ENCODE measurements at regions not wholly inside any gene's neighbourhood (a gene's known extent, or its start where the extent isn't known, plus 50 kb on each side); places are given as distances from the start of the nearest gene placed in this dataset.

GRCh38 chr6:67966830-67967229, 668.3 kb upstream of the ADGRB3 start:
- ATAC-seq (no peak), DNase-seq (no peak)
- no TSS peak for BruUV-seq (replicated peaks)
- TF ChIP-seq EZH2 (IDR thresholded peaks at IDR 0.05; ENCODE audit: low read length, unreplicated experiment) (no peak), EZH2phosphoT487 (IDR thresholded peaks at IDR 0.05; ENCODE audit: borderline replicate concordance, low read length) (no peak)
- TF ChIP-seq, protein P1, sequence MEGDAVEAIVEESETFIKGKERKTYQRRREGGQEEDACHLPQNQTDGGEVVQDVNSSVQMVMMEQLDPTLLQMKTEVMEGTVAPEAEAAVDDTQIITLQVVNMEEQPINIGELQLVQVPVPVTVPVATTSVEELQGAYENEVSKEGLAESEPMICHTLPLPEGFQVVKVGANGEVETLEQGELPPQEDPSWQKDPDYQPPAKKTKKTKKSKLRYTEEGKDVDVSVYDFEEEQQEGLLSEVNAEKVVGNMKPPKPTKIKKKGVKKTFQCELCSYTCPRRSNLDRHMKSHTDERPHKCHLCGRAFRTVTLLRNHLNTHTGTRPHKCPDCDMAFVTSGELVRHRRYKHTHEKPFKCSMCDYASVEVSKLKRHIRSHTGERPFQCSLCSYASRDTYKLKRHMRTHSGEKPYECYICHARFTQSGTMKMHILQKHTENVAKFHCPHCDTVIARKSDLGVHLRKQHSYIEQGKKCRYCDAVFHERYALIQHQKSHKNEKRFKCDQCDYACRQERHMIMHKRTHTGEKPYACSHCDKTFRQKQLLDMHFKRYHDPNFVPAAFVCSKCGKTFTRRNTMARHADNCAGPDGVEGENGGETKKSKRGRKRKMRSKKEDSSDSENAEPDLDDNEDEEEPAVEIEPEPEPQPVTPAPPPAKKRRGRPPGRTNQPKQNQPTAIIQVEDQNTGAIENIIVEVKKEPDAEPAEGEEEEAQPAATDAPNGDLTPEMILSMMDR (conservative IDR thresholded peaks at IDR 0.05; ENCODE audit: low read depth, low read length) = no peak
- Histone ChIP-seq H3K4me1 (ENCODE audit: insufficient read depth, low read length) (no peaks in the 10 kb centered on the region), H3K79me2 (ENCODE audit: low read length) (no peaks in the 10 kb centered on the region), H3K9ac (ENCODE audit: low read length) (no peak overlapping the region), H3F3A (ENCODE audit: low read length, unreplicated experiment) (no peaks in the 10 kb centered on the region), H4K20me1 (ENCODE audit: low read length) (no peaks in the 10 kb centered on the region), H3K9me2 (replicated peaks; ENCODE audit: low read length) (no peaks in the 10 kb centered on the region), H3K9me3 (ENCODE audit: low read length) (no peaks in the 10 kb centered on the region), H3K27me3 (ENCODE audit: low read length) (no peaks in the 10 kb centered on the region), H3K4me3 (ENCODE audit: low read length) (no peak overlapping the region), H2AFZ (ENCODE audit: low read length) (no peak overlapping the region), H3K27ac (ENCODE audit: low read length) (no peak overlapping the region), H3K36me3 (ENCODE audit: low read depth, low read length) (no peaks in the 10 kb centered on the region), H3K4me2 (ENCODE audit: low read length) (no peak overlapping the region)
- ChIA-PET POLR2A (ENCODE audit: unreplicated experiment) (no interaction called here), CTCF (no interaction called here)
- intact Hi-C loops (cut with micrococcal nuclease) = no loop called here

- Histone ChIP-seq H3K4me2 (ENCODE audit: low read length) (no peak overlapping the region), H4K20me1 (ENCODE audit: low read length) (no peaks in the 10 kb centered on the region), H3K27ac (ENCODE audit: low read length) (no peak overlapping the region), H3F3A (ENCODE audit: low read length, unreplicated experiment) (no peaks in the 10 kb centered on the region), H3K27me3 (ENCODE audit: low read length) (no peaks in the 10 kb centered on the region), H3K4me1 (ENCODE audit: insufficient read depth, low read length) (no peaks in the 10 kb centered on the region), H3K4me3 (ENCODE audit: low read length) (no peak overlapping the region), H3K9me2 (replicated peaks; ENCODE audit: low read length) (no peaks in the 10 kb centered on the region), H3K36me3 (ENCODE audit: low read depth, low read length) (no peaks in the 10 kb centered on the region), H3K9ac (ENCODE audit: low read length) (no peak overlapping the region), H3K9me3 (ENCODE audit: low read length) (no peaks in the 10 kb centered on the region), H3K79me2 (ENCODE audit: low read length) (no peaks in the 10 kb centered on the region), H2AFZ (ENCODE audit: low read length) (no peak overlapping the region)
- CTCF ChIA-PET = no interaction called here
- ATAC-seq (no peak), DNase-seq (no peak)
- no TSS peak for BruUV-seq (replicated peaks)
- POLR2A ChIA-PET (ENCODE audit: unreplicated experiment) = no interaction called here
- TF ChIP-seq EZH2phosphoT487 (IDR thresholded peaks at IDR 0.05; ENCODE audit: borderline replicate concordance, low read length) (no peak), EZH2 (IDR thresholded peaks at IDR 0.05; ENCODE audit: low read length, unreplicated experiment) (no peak)
- TF ChIP-seq, protein P1 (conservative IDR thresholded peaks at IDR 0.05; ENCODE audit: low read depth, low read length) = no peak
- intact Hi-C loops (cut with micrococcal nuclease) = no loop called here
Observed at GRCh38 chr6:67956352-67956751, 678.7 kb upstream of the ADGRB3 start.

DNA sequence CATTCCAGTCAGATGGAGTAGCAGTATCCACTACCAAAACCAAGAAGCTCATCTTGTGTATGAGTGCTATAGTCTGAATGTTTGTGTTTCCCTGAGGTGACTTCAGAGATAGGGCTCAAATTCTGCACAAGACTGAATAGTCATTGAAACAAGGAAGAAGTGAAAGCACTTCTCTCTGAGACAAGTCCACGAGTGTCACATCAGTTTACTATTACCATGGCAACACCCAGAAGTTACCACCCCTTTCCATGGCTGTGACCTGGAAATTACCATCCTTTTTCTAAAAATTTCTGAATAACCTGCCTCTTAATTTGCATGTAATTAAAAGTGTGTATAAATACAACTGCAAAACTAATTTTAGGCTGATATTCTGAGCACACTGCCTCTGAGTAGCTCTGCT, 682.1 kb upstream of the ADGRB3 start:
- Histone ChIP-seq H3K9me2 (replicated peaks; ENCODE audit: low read length) (no peaks in the 10 kb centered on the region), H3K4me3 (ENCODE audit: low read length) (no peak overlapping the region), H3K27ac (ENCODE audit: low read length) (no peak overlapping the region), H3K79me2 (ENCODE audit: low read length) (no peaks in the 10 kb centered on the region), H3K27me3 (ENCODE audit: low read length) (no peaks in the 10 kb centered on the region), H4K20me1 (ENCODE audit: low read length) (no peaks in the 10 kb centered on the region), H2AFZ (ENCODE audit: low read length) (no peak overlapping the region), H3K9me3 (ENCODE audit: low read length) (no peaks in the 10 kb centered on the region), H3K36me3 (ENCODE audit: low read depth, low read length) (no peaks in the 10 kb centered on the region), H3K9ac (ENCODE audit: low read length) (no peak overlapping the region), H3K4me1 (ENCODE audit: insufficient read depth, low read length) (no peaks in the 10 kb centered on the region), H3K4me2 (ENCODE audit: low read length) (no peak overlapping the region), H3F3A (ENCODE audit: low read length, unreplicated experiment) (no peaks in the 10 kb centered on the region)
- TF ChIP-seq EZH2 (IDR thresholded peaks at IDR 0.05; ENCODE audit: low read length, unreplicated experiment) = no peak
- no peak for TF ChIP-seq EZH2phosphoT487 (IDR thresholded peaks at IDR 0.05; ENCODE audit: borderline replicate concordance, low read length)
- TF ChIP-seq, protein P1 (conservative IDR thresholded peaks at IDR 0.05; ENCODE audit: low read depth, low read length) = no peak
- POLR2A ChIA-PET (ENCODE audit: unreplicated experiment) = no interaction called here
- CTCF ChIA-PET = no interaction called here
- intact Hi-C loops (cut with micrococcal nuclease) = no loop called here
- DNase-seq (no peak), ATAC-seq (no peak)
- BruUV-seq (replicated peaks) = no TSS peak
